ENCODE measurements at regions not wholly inside any gene's neighbourhood (a gene's known extent, or its start where the extent isn't known, plus 50 kb on each side); places are given as distances from the start of the nearest gene placed in this dataset.

GRCh38 chr4:183563874-183564273 lies 59.0 kb downstream of the ING2 start:
- ATAC-seq (ENCODE audit: low read depth in 2 of 2) (no peak), DNase-seq (no peak)
- H3K9me3 Mint-ChIP-seq = no peaks in the 10 kb centered on the region
- no peaks in the 10 kb centered on the region for H3K4me1 Mint-ChIP-seq
- no peaks in the 10 kb centered on the region for H3K36me3 Mint-ChIP-seq
- H3K27ac Mint-ChIP-seq = no peak overlapping the region
- H3K27me3 Mint-ChIP-seq = peaks cover 16 to 27% (median 21%) of the 10 kb centered on the region in 3 donors
- no peak overlapping the region for H3K4me3 Mint-ChIP-seq

GRCh38 chr4:183571350-183571941 lies 66.6 kb downstream of the ING2 start:
- Mint-ChIP-seq H3K9me3 (peaks cover 0 to 3% (median 0%) of the 10 kb centered on the region in 7 donors), H3K36me3 (no peaks in the 10 kb centered on the region), H3K4me3 (no peak overlapping the region), H3K27me3 (peaks cover 19 to 21% (median 20%) of the 10 kb centered on the region in 3 donors), H3K4me1 (no peaks in the 10 kb centered on the region), H3K27ac (no peak overlapping the region)
- ATAC-seq (ENCODE audit: low read depth in 2 of 2) (no peak), DNase-seq (no peak)

- Mint-ChIP-seq H3K4me1 (no peaks in the 10 kb centered on the region), H3K27ac (no peak overlapping the region), H3K4me3 (no peak overlapping the region), H3K9me3 (peaks cover 0 to 23% (median 13%) of the 10 kb centered on the region in 7 donors), H3K36me3 (peaks cover 0 to 8% of the 10 kb centered on the region in 2 donors), H3K27me3 (peaks cover 0 to 6% (median 0%) of the 10 kb centered on the region in 3 donors)
- ATAC-seq (ENCODE audit: low read depth in 2 of 2) (no peak), DNase-seq (no peak)
Observed at GRCh38 chr4:183576701-183577404, 72.0 kb downstream of the ING2 start.

DNA sequence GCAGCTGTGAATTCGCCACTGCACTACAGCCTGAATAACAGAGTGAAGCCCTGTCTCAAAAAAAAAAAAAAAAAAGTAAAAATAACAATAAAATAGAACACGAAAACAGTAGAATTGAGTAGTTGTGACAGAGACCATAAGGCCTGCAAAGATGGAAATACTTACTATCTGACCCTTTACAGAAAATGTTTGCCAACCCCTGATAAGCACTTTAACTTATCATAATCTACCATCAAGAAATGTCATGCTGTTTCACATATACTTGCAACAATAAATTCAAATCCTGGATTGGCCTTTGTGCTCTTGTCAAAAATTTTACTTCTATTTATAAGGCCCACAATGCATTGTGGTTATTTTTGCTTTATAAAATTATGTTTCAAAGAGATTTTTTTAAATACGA lies 75.5 kb downstream of the ING2 start:
- ATAC-seq (ENCODE audit: low read depth in 2 of 2) (no peak), DNase-seq (no peak)
- Mint-ChIP-seq H3K27me3 (no peaks in the 10 kb centered on the region), H3K9me3 (peaks cover 0 to 40% (median 22%) of the 10 kb centered on the region in 7 donors), H3K27ac (no peak overlapping the region), H3K4me1 (no peaks in the 10 kb centered on the region), H3K4me3 (no peak overlapping the region), H3K36me3 (peaks cover 5 to 8% of the 10 kb centered on the region in 2 donors)

DNA sequence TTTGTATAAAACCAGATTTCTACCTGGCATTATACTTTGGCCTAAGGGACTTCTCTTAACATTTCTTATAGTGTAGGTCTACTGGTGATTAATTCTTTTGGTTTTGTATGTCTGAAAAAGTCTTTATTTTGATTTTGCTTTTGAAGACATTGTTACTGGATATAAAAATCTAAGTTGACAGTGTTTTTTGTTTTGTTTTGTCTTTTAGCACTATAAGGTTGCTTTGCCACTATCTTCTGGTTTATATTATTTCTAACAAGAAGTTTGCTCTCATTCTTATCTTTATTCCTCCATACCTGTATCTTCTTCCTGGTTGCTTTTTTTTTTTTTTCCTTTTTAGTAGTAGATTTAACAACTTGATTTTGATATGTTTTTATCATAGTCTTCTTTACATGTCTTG lies 76.0 kb downstream of the ING2 start:
- Mint-ChIP-seq H3K27me3 (no peaks in the 10 kb centered on the region), H3K4me3 (no peak overlapping the region), H3K27ac (no peak overlapping the region), H3K4me1 (no peaks in the 10 kb centered on the region), H3K9me3 (peaks cover 0 to 40% (median 22%) of the 10 kb centered on the region in 7 donors), H3K36me3 (peaks cover 5 to 8% of the 10 kb centered on the region in 2 donors)
- DNase-seq (no peak), ATAC-seq (ENCODE audit: low read depth in 2 of 2) (no peak)

GRCh38 chr4:183586824-183587223 lies 72.2 kb downstream of the RWDD4 start:
- DNase-seq (no peak), ATAC-seq (ENCODE audit: low read depth in 2 of 2) (no peak)
- Mint-ChIP-seq H3K4me1 (no peaks in the 10 kb centered on the region), H3K4me3 (no peak overlapping the region), H3K36me3 (peaks cover 0 to 5% of the 10 kb centered on the region in 2 donors), H3K9me3 (peaks cover 0 to 17% (median 9%) of the 10 kb centered on the region in 7 donors), H3K27ac (no peak overlapping the region), H3K27me3 (peaks cover 5 to 17% (median 10%) of the 10 kb centered on the region in 3 donors)

DNA sequence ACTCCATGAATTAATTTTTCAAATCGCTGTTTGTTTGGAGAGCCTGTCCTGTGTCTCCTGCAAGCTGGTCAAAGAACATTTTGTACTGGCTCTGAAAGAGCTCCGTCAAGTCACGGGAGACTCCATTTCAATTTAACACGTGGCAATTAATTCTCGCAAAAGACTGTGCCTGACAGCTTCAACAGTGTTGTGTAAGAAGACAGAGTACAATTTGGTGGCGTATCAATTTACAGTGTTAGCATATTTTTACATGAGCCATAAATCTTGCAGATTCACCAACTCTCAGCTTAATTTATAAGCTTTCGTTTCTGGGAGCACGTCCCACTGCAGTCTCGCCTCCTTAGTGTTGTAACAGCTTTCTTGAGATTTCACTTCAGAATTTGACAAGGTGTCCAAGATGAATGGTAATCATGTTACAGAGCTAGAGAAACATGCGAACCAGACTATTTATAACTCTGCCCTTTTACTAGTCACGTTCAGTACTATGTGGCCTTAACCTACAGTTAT lies 70.8 kb downstream of the RWDD4 start:
- Mint-ChIP-seq H3K4me1 (no peaks in the 10 kb centered on the region), H3K27ac (no peak overlapping the region), H3K9me3 (peaks cover 0 to 5% (median 0%) of the 10 kb centered on the region in 7 donors), H3K27me3 (peaks cover 11 to 17% (median 13%) of the 10 kb centered on the region in 3 donors), H3K4me3 (no peak overlapping the region), H3K36me3 (no peaks in the 10 kb centered on the region)
- ATAC-seq (ENCODE audit: low read depth in 2 of 2) (no peak), DNase-seq (no peak)

GRCh38 chr4:183588691-183589090 lies 70.3 kb downstream of the RWDD4 start:
- no peaks in the 10 kb centered on the region for H3K36me3 Mint-ChIP-seq
- ATAC-seq (ENCODE audit: low read depth in 2 of 2) = no peak
- no peaks in the 10 kb centered on the region for H3K4me1 Mint-ChIP-seq
- H3K4me3 Mint-ChIP-seq = no peak overlapping the region
- no peak overlapping the region for H3K27ac Mint-ChIP-seq
- peaks cover 11 to 17% (median 13%) of the 10 kb centered on the region in 3 donors for H3K27me3 Mint-ChIP-seq
- peaks cover 0 to 4% (median 0%) of the 10 kb centered on the region in 7 donors for H3K9me3 Mint-ChIP-seq
- DNase-seq = no peak

DNA sequence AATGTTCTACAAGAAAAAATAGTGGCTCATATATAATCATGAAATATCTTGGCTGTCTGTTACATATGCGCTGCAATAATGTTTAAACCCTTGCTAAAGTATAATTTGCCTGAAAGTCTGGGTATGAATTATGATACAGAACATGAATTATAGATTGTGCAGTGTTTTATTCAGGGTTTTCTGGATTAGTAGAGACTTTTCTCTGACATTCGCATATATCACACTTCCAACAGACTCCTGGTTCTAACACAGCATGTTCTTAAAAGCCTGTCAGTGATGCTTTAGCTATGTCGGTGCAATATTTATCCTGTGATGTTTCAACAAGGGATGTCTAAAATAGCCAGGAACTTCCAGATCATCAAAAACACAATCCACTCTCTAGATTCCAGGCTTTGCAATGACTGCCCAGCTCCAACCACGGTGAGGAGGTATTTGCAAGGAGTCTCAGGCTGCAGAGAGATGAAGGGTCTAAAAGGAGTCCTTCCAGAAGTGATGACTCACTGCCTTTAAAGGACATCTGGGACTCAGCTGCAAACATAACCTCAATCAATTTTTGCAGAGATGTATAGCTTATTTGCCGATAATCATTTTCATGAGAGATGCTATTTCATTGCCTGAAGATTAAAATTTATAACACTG lies 69.4 kb downstream of the RWDD4 start:
- DNase-seq (no peak), ATAC-seq (ENCODE audit: low read depth in 2 of 2) (no peak)
- Mint-ChIP-seq H3K27ac (no peak overlapping the region), H3K4me3 (peak overlapping the region in 1 of 8 donors; percentile 44), H3K36me3 (no peaks in the 10 kb centered on the region), H3K9me3 (peaks cover 0 to 4% (median 0%) of the 10 kb centered on the region in 7 donors), H3K4me1 (no peaks in the 10 kb centered on the region), H3K27me3 (peaks cover 11 to 17% (median 13%) of the 10 kb centered on the region in 3 donors)

Data from naive B cell (primary cell).